DOHH2 (cell line): ENCODE measurements at regions not wholly inside any gene's neighbourhood (a gene's known extent, or its start where the extent isn't known, plus 50 kb on each side); places are given as distances from the start of the nearest gene placed in this dataset.

ENCODE experiments used
- H3F3A ChIP-seq: fragments of 200-600 bp; sonication (generic), shearing (Covaris generic); 2 replicates; pipeline ENCODE4 v1.6.0; 2016; ENCODE audit warnings: antibody characterized with exemption, mild to moderate bottlenecking; ENCODE audit not compliant: control insufficient read depth, insufficient read depth
- H3K27ac ChIP-seq: fragments of 200-600 bp; sonication (generic); 2 replicates; pipeline ENCODE4 v1.5.1; 2014; ENCODE audit warnings: low read depth, mild to moderate bottlenecking, low read length, moderate library complexity
- H3K27me3 ChIP-seq: fragments of 200-600 bp; sonication (generic); 2 replicates; pipeline ENCODE4 v1.6.1; 2014; ENCODE audit warnings: mild to moderate bottlenecking, low read length, mixed read lengths; ENCODE audit not compliant: control insufficient read depth
- H3K36me3 ChIP-seq: fragments of 200-600 bp; sonication (generic); 2 replicates; pipeline ENCODE4 v1.6.1; 2014; ENCODE audit warnings: mild to moderate bottlenecking, low read length, moderate library complexity, mixed read lengths; ENCODE audit not compliant: control insufficient read depth
- H3K4me1 ChIP-seq: fragments of 200-600 bp; sonication (generic); 2 replicates; pipeline ENCODE4 v1.6.1; 2014; ENCODE audit warnings: mild to moderate bottlenecking, low read length, mixed read lengths; ENCODE audit not compliant: control insufficient read depth
- H3K4me2 ChIP-seq: fragments of 200-600 bp; sonication (generic); 2 replicates; pipeline ENCODE4 v1.6.0; 2014; ENCODE audit warnings: mild to moderate bottlenecking, low read length, moderate library complexity
- H3K4me3 ChIP-seq: fragments of 200-600 bp; sonication (generic); 2 replicates; pipeline ENCODE4 v1.5.1; 2014; ENCODE audit warnings: mild to moderate bottlenecking, low read length, mixed read lengths
- H3K79me2 ChIP-seq: fragments of 200-600 bp; sonication (generic); 2 replicates; pipeline ENCODE4 v1.6.1; 2014; ENCODE audit warnings: mild to moderate bottlenecking, low read length, mixed read lengths; ENCODE audit not compliant: control insufficient read depth
- H3K9me2 ChIP-seq: fragments of 200-600 bp; sonication (generic); replicated peaks from 2 replicates; pipeline ENCODE4 v1.6.1; 2014; ENCODE audit warnings: mild to moderate bottlenecking, low read length, mixed read lengths; ENCODE audit not compliant: control insufficient read depth
- H3K9me3 ChIP-seq: fragments of 200-600 bp; sonication (generic); 2 replicates; pipeline ENCODE4 v1.6.1; 2014; ENCODE audit warnings: antibody characterized with exemption, low read length, mixed read lengths; ENCODE audit not compliant: control insufficient read depth, insufficient read depth
- H4K20me1 ChIP-seq: fragments of 200-600 bp; sonication (generic); 2 replicates; pipeline ENCODE4 v1.6.0; 2014; ENCODE audit warnings: low read depth, mild to moderate bottlenecking, antibody characterized with exemption, low read length, moderate library complexity; ENCODE audit not compliant: control insufficient read depth, insufficient read depth
- CTCF ChIP-seq: fragments of 200-600 bp; sonication (generic); IDR thresholded peaks from one replicate; pipeline ENCODE4 v1.5.1; 2014; ENCODE audit warnings: antibody characterized with exemption, mild to moderate bottlenecking, low read depth, low read length; ENCODE audit not compliant: poor library complexity, severe bottlenecking
- EZH2phosphoT487 ChIP-seq: fragments of 200-600 bp; sonication (generic); IDR thresholded peaks from 2 replicates; pipeline ENCODE4 v1.6.1; 2017; ENCODE audit warnings: borderline replicate concordance, mild to moderate bottlenecking, antibody characterized with exemption, low read length, moderate library complexity, mixed read lengths

GRCh38 chr1:229760478-229760996 is 134.5 kb downstream of the URB2 start:
- Histone ChIP-seq H3K9me2 (no peaks in the 10 kb centered on the region), H3K79me2 (no peaks in the 10 kb centered on the region), H3K4me3 (no peak overlapping the region), H3K27ac (no peak overlapping the region), H3F3A (no peaks in the 10 kb centered on the region), H3K36me3 (no peaks in the 10 kb centered on the region), H3K4me1 (no peaks in the 10 kb centered on the region), H3K27me3 (peaks cover 40% of the 10 kb centered on the region), H3K4me2 (no peak overlapping the region), H4K20me1 (no peaks in the 10 kb centered on the region), H3K9me3 (no peaks in the 10 kb centered on the region)
- TF ChIP-seq CTCF = no peak
- no peak for TF ChIP-seq EZH2phosphoT487

- Histone ChIP-seq H3K4me2 (no peak overlapping the region), H3K4me3 (no peak overlapping the region), H3K4me1 (no peaks in the 10 kb centered on the region), H3K27me3 (peaks cover 27% of the 10 kb centered on the region), H3K27ac (no peak overlapping the region), H3K36me3 (no peaks in the 10 kb centered on the region), H3K79me2 (no peaks in the 10 kb centered on the region), H3K9me3 (no peaks in the 10 kb centered on the region), H3F3A (no peaks in the 10 kb centered on the region), H4K20me1 (no peaks in the 10 kb centered on the region), H3K9me2 (no peaks in the 10 kb centered on the region)
- TF ChIP-seq EZH2phosphoT487 = no peak
- no peak for TF ChIP-seq CTCF
Measured at GRCh38 chr1:229762891-229763290, 136.8 kb downstream of the URB2 start.

- Histone ChIP-seq H3K9me3 (no peaks in the 10 kb centered on the region), H4K20me1 (no peaks in the 10 kb centered on the region), H3K36me3 (no peaks in the 10 kb centered on the region), H3K4me2 (no peak overlapping the region), H3K27me3 (peaks cover 22% of the 10 kb centered on the region), H3F3A (no peaks in the 10 kb centered on the region), H3K9me2 (no peaks in the 10 kb centered on the region), H3K4me1 (peaks cover 2% of the 10 kb centered on the region), H3K79me2 (no peaks in the 10 kb centered on the region), H3K4me3 (no peak overlapping the region), H3K27ac (no peak overlapping the region)
- no peak for TF ChIP-seq CTCF
- no peak for TF ChIP-seq EZH2phosphoT487
Measured at GRCh38 chr1:229768232-229768631, 142.2 kb downstream of the URB2 start.
